GM21529 (cell line): ENCODE measurements at regions not wholly inside any gene's neighbourhood (a gene's known extent, or its start where the extent isn't known, plus 50 kb on each side); places are given as distances from the start of the nearest gene placed in this dataset.

Experiments
- ATAC-seq: cut with Tn5 transposase; IDR thresholded peaks from one replicate; pipeline ENCODE4 v1.9.1; 2021; ENCODE audit not compliant: unreplicated experiment

- ATAC-seq, result no peak
Measured at GRCh38 chr2:220154304-220154703, 526.9 kb downstream of the SLC4A3 start.

- ATAC-seq, result no peak
Measured at GRCh38 chr2:220157312-220157711, 529.9 kb downstream of the SLC4A3 start.

DNA sequence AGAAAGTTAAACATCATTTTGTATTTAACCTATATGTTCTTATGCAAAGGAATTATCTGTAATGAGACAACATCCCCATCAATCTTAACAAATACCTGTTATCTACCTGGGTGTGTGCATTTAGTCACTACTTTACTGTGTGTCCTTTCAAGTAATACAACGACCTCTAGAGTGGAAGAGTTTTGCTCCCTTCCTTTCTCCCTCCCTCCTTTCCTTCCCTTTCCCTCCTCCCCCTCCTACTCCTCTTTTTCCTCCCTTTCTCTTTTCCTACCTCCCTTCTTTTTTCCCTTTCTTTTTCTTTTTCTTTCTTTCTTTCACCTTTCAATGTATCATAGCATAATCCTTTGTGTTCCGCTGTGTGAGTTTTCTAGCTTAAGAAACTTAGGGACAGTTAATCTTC is 532.3 kb downstream of the SLC4A3 start:
- ATAC-seq, result no peak

GRCh38 chr2:220162320-220162719 is 534.9 kb downstream of the SLC4A3 start:
- no peak for ATAC-seq

DNA sequence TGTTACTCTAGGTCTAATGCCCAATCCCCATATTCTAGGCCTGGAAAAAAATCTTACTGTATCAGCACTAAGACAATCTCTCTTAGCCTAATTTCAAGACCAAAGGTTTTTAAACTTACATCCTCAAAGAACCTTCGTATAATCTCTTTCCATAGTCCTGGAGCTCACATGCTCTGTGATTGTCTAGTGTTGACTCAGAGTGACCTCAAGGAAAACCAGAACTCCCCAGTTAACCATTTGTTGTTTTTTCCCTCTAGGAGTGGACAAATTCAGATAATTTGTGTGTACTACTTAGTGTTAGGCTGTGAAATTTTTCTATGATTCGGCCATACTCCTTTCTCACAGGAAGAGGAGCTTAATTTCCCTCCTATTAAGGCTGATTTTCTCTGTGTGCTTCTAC is 536.1 kb downstream of the SLC4A3 start:
- no peak for ATAC-seq

DNA sequence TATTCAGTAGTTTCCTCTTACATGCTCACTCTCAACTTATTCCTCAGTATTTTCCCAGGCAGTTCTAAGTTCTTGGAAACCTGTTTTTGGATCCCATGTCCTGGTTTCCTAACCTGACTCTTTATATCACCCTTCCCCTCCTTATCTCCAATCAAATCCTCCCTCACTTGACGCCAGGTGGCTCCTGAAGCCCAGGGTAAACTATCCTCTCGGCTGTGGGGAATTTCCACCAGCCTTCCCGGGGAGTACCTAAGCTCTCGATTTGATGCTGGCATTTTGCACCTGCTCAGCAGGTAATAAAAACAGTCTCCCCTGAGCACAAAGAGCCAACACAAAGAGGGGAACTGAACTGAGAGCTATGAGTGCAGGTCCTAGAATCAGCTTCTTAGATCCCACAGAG is 538.0 kb downstream of the SLC4A3 start:
- no peak for ATAC-seq

DNA sequence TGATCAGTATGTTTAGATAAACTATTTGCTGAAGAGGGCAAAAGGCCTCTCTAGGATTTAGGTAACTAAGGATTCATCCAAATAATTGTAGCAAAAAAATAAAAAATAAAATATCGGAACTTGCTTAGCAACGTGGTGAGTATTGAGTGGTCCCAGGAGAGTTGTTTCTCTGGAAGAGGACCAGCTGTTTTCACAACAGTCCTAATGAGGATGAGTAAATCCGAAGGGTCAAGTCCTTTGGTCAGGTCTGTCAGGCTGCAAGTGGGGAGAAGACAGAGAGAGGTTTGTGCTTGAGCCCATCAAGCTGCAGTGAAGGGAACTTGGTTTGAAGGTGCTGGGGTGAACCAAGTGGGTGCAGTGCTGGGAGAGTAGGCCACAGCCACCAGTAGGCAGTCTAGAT is 539.2 kb downstream of the SLC4A3 start:
- no peak for ATAC-seq

GRCh38 chr2:220167956-220168355 is 540.5 kb downstream of the SLC4A3 start:
- ATAC-seq, result no peak

DNA sequence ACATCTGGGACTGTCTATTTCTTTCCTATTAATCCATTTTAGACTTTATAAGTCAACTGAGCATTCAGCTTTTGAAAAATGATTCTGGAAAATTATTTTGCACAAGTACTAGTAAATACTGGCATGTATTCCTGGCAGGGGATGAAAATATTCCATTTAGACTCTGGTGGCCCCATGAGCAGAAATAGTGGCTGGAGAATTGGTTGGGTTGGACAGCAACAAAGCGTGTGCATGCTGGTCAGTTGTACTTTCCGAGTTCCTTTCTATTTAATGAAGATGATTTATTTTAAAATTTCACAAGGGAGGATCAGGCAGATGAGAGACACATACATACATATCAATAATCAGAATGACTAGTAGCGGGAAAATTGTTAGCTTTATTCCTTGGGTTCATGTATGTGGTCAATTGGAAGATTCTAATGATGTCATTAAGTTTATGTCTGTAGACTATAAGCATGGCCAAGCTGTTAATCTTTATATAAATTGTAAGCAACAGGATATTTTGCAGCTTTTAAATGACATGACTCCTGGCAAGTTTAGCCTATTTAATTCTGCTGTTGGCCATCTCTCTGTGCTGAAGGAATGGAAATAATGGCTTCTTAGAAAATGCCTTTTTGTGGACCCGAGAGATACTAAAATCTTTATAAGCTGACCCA is 541.6 kb downstream of the SLC4A3 start:
- no peak for ATAC-seq

- no peak for ATAC-seq
Measured at GRCh38 chr2:220174826-220175225, 547.4 kb downstream of the SLC4A3 start.

GRCh38 chr2:220175967-220176366 is 548.5 kb downstream of the SLC4A3 start:
- ATAC-seq, result no peak

GRCh38 chr2:220178991-220179695 is 551.7 kb downstream of the SLC4A3 start:
- no peak for ATAC-seq

- no peak for ATAC-seq
Measured at GRCh38 chr2:220181165-220181564, 553.7 kb downstream of the SLC4A3 start.

DNA sequence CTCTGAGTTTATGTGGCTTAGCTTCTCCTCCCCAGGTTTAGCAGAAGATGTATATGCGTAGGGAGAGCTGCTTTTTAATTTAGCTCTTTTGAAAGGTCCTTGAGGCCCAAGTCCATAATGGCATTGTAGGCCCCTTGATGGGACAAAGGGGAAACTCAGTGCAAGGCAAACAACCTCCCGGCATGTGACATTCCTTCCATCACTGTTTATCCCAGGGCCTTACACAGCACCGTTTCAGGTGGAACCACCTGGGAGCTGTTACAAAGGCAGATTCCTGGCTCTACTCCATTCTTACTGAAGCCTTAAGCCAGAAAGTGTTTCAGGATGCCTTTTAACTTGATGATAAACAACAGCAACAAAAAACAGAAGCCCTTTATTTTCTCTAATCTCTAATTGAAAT is 555.4 kb downstream of the SLC4A3 start:
- no peak for ATAC-seq

DNA sequence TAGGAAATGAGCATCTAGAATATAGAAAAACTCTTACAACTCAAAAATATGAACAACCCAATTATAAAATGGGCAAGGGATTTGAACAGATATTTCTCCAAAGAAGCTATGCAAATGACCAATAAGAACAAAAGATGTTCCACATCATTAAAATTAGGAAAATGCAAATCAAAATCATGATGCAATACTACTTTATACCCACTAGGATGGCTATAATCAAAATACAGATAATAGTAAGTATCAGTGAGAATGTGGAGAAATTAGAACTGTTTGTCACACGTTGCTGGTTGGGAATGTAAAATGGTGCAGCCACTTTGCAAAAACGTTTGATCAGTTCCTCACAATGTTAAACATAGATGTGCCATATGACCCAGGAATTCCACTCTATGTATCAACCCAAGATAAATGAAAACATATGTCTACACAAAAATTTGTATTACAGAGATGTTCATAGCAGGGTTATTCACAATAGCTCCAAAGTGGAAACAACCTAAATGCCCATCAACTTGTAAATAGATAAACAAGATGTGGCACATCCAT is 558.4 kb downstream of the SLC4A3 start:
- no peak for ATAC-seq

DNA sequence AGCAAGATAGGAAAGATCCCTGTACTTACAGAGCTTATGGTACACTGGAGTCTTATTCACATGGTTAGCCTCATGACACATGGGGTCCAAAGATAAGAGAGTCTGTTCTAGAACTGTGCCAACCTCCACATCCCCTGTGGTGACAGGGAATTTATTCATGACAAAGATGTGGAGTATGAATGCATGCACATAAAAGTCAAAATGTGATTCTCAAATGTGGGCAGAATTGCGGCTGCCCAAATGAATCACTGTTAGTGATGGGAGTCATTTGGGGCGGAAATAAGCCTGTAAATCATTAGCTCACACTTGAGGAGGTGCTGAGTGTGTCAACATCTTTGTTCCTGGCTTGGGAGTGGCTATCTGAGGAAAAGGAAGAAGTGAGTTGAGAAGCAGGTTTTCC is 560.6 kb downstream of the SLC4A3 start:
- no peak for ATAC-seq

DNA sequence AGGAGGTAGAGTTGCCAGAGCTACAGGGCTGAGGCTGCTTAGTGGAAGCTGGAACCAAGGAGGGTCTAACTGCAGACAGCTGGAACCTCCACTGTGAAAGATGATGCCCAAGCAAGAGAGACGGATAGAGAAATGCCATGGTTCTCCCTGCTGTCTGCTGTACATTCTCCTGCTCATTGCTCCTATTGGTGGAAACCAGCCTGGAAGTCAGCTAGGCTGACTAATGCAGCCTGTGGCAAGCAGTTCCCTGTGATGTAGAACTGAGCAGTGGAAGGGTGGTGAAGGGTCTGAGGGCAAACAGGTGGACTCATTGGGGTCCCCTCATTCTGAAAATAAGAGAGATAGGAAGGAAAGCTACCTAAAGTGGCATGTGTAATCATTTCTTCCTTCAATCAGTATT is 563.6 kb downstream of the SLC4A3 start:
- ATAC-seq, result no peak

GRCh38 chr2:220191737-220192136 is 564.3 kb downstream of the SLC4A3 start:
- ATAC-seq, result no peak

- no peak for ATAC-seq
Measured at GRCh38 chr2:220192994-220193753, 565.7 kb downstream of the SLC4A3 start.

DNA sequence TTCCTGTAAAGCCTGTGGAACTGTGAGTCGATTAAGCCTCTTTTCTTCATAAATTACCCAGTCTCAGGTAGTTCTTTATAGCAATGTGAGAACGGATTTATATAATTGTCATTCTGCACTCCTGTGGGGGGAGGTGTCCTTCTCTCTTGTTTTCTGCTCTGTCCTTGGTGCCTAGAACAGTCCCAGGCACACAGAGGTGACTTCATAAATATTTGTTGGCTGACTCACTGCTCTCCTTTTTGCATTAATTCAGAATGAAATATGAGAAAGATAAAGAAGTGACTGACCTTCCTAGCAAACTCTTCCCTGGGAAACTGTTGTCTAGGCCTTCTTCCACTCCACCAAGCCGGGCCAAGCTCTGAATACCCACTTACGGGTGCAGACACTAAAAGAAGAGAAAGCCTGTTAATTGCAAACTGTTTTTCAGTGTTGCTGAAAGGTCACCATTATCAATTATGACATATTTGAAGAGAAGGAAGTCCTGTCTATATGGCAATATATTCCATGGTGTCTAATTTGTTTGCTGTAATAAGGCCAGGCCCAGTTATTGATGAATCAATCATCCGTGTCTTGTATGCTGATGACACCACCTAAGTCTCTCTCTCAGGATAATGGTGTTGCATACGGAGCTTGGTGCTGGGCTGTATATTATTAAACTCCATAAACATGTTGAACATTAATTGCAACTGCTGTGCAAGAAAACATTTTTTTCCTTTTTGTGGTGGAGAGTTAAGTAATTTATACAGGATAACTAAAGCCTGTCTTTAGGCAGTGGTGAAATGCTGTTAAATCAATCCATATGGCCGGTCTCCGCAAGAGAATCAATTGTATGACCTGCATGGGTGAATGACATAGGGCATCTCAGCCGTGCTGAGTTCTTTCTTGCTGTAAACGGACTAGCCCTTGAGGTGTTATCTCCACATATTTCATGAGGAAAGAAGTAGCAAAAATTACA is 567.5 kb downstream of the SLC4A3 start:
- ATAC-seq, result no peak

GRCh38 chr2:220198896-220199295 is 571.5 kb downstream of the SLC4A3 start:
- ATAC-seq, result no peak
